ENCODE measurements at regions not wholly inside any gene's neighbourhood (a gene's known extent, or its start where the extent isn't known, plus 50 kb on each side); places are given as distances from the start of the nearest gene placed in this dataset.

DNA sequence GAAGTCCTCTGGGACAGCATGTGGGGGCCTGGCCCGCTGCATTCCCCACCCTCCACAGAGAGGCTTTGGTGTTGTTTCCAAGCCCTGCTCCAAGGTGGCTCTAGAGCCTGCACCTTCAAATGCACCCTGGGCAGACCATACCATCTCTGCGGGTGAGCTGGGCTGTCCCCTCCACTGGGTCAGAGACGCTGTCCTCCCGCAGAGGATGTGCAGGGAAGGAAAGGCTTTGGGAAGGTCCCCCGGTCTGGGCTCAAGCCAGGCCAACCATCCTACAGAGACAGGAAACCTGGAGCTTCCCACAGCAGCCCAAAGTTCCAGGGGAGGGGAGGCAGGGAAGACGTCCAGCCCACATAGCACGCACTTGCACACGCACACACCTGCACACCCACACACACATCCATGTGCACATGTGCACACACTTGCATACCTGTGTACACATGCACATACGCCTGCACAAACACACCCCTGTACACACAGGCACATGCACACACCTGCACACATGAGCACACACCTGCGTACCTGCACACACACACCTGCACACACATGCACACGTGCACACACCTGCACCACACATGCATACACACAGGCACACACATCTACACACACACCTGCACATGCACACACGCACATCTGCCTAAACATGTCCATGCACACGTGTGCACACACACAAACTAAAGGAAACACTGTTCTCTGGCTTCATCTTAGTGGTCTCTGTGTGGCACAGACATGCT lies 155.4 kb downstream of the ERMARD start:
- no peaks in the 10 kb centered on the region for H3K9me3 Mint-ChIP-seq
- no peaks in the 10 kb centered on the region for H3K27me3 Mint-ChIP-seq
- DNase-seq, result no peak
- no peak overlapping the region for H3K4me3 Mint-ChIP-seq
- H3K27ac Mint-ChIP-seq, result no peak overlapping the region
- no peaks in the 10 kb centered on the region for H3K36me3 Mint-ChIP-seq
- H3K4me1 Mint-ChIP-seq, result no peaks in the 10 kb centered on the region

DNA sequence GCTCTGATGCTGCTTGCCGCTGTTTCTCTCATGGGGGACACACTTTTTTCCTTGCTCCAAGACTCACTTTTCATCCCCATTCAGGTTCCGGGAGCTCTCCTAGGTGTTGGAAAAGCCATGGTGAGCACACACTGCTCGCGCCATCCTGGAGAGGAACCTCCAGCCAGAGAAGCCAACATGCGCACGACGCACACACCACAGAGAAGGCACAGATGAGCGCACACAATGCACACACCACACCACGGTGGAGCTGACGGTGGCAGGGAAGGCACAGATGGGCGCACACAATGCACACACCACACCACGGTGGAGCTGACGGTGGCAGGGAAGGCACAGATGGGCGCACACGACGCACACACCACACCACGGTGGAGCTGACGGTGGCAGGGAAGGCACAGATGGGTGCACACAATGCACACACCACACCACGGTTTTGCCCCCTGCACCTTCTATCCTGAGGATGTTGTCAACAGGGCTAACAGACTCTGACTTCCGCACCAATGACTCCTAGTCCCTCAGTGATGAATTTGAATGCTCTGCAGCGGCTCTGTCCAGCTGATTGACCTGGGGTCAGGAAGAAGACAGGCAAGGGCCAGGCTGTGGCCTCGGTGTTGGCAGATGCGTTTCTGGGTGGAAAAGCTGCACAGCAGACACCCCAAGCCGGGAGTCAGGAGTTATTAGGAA lies 154.7 kb downstream of the ERMARD start:
- H3K36me3 Mint-ChIP-seq, result peaks cover 1% of the 10 kb centered on the region
- no peaks in the 10 kb centered on the region for H3K9me3 Mint-ChIP-seq
- no peaks in the 10 kb centered on the region for H3K27me3 Mint-ChIP-seq
- no peak overlapping the region for H3K27ac Mint-ChIP-seq
- no peak for DNase-seq
- H3K4me1 Mint-ChIP-seq, result no peaks in the 10 kb centered on the region
- H3K4me3 Mint-ChIP-seq, result no peak overlapping the region

DNA sequence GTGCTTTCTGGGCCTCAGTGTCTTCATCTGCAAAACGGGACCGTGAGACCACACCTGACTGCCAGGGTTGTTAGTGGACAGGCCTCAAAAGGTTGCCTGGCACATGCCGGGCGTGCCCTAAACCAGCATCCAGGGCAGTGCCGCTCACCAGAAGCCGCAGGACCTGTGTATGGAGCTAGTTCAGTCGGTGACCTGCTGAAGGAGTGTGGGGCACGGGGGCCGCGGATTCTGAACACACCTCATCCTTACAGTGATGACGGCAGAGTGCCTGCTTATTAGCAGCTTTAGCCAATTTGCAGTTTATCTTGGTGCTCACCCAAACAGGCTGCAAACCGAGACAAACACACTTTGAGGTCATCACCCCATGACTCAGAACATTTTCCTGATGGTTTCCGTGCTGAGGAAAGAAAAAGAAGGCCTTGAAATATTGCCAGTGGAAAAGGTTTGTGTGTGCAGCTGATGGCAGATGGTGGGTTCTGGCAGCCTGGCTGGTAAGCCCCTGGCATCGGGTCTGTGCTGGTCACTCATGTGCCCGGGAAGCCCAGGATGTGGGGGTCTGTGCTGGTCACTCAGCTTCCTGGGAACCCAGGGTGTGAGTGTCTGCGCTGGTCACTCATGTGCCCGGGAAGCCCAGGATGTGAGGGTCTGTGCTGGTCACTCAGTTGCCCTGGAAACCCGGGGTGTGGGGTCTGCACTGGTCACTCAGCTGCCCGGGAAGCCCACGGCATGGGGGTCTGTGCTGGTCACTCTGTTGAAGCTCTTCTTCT lies 153.8 kb downstream of the ERMARD start:
- Mint-ChIP-seq H3K36me3 (peaks cover 3% of the 10 kb centered on the region), H3K27me3 (no peaks in the 10 kb centered on the region), H3K27ac (no peak overlapping the region), H3K4me1 (no peaks in the 10 kb centered on the region), H3K4me3 (no peak overlapping the region), H3K9me3 (peaks cover 1% of the 10 kb centered on the region)
- no peak for DNase-seq

DNA sequence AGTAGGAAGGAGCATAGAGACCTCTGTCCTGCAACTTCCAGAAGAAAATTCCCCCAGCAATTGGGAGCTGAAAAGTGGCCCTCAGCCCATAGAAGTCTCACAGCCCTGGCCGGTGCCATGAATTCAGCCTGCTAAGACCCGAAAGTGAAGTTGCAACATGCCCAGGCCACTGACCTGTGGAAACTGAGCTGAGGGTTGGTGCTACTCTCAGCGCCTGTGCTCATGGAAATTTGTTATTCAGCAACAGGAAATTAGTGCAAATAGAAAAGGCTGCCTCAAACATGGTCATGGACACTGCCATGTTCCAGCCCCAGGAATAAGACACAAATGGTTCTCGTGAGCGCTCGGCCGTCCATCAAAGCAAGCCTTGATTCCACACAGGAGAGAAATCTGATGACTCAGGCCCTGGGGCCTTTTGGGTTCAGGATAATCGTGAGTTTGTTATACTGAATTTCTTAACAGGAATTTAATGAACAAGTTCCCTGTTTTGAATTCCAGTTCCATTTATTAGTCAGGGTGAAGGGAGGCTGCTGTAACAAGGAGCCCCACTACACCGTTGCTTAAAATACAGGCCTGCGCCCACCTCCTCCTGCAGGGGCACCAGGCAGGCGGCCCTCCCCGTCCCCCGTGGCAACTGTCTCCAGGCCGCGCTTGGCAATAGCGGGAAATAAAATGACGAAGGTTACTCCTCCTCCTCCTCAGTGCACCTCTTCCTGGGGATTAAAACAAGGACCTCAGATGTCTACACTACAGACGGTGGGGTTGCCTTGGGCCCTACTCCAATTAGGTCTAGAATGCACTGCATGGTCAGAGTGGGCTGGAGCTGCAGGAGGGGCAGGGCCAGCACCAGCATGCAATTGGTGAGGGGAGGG lies 152.9 kb downstream of the ERMARD start:
- no peak overlapping the region for H3K4me3 Mint-ChIP-seq
- DNase-seq, result no peak
- H3K27me3 Mint-ChIP-seq, result no peaks in the 10 kb centered on the region
- no peak overlapping the region for H3K27ac Mint-ChIP-seq
- no peaks in the 10 kb centered on the region for H3K4me1 Mint-ChIP-seq
- peaks cover 1% of the 10 kb centered on the region for H3K9me3 Mint-ChIP-seq
- peaks cover 3% of the 10 kb centered on the region for H3K36me3 Mint-ChIP-seq

DNA sequence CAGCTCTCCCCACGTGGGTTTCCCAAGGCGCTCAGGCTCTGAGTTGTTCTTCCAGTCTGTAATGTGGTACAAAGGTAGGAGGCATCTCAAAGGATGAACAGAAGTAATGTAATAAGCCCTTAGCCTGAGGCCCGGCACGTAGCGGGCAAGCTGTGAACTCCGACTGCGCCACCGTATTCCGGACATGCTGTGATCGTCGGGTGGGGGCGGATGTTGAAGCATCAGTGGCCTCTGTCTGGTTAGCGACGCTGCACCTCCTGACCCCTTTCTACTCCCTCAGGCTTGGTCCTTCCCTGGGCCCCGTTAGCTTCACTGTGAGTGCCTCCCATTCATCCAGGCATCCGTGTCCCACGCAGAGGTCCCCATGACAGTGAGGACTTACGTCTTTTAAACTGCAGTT lies 151.7 kb downstream of the ERMARD start:
- Mint-ChIP-seq H3K36me3 (peaks cover 3% of the 10 kb centered on the region), H3K4me3 (no peak overlapping the region), H3K27me3 (no peaks in the 10 kb centered on the region), H3K27ac (no peak overlapping the region), H3K9me3 (peaks cover 1% of the 10 kb centered on the region), H3K4me1 (no peaks in the 10 kb centered on the region)
- no peak for DNase-seq

DNA sequence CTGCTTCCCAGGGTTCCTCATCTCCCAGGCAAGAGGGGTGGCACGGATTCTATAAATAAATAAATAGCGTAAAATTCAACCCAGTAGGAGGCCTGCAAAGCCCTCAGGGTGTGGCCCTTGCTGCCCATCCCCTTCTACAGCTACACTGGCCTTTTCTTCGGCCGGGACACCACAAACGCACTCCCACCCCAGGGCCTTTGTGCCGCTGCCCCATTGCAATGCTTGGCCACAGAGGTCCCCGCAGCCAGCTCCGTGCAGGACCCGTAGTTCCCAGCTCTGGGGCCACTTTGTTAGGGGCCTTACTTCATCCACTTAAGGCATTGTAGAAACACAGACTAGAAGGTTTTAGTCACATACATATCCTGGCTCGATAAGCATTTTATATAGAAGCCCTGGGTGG lies 151.2 kb downstream of the ERMARD start:
- Mint-ChIP-seq H3K27ac (no peak overlapping the region), H3K27me3 (no peaks in the 10 kb centered on the region), H3K9me3 (peaks cover 1% of the 10 kb centered on the region), H3K36me3 (peaks cover 3% of the 10 kb centered on the region), H3K4me1 (no peaks in the 10 kb centered on the region), H3K4me3 (no peak overlapping the region)
- DNase-seq, result no peak

DNA sequence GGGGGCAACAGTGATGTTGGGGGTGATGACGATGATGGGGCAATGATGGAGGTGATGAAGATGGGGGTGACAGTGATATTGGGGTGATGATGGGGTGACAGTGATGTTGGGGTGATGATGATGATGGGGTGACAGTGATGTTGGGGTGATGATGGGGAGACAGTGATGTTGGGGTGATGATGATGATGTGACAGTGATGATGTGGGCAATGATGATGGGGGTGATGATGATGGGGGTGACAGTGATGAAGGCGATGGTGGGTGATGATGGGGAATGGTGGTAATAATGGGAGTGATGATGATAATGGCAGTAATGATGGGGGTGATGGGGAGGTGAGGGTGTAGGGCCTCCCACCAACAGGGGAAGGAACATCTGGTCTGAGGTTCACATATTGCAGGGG lies 150.6 kb downstream of the ERMARD start:
- Mint-ChIP-seq H3K36me3 (peaks cover 3% of the 10 kb centered on the region), H3K27me3 (no peaks in the 10 kb centered on the region), H3K9me3 (peaks cover 1% of the 10 kb centered on the region), H3K4me1 (no peaks in the 10 kb centered on the region), H3K27ac (no peak overlapping the region), H3K4me3 (no peak overlapping the region)
- DNase-seq, result no peak

DNA sequence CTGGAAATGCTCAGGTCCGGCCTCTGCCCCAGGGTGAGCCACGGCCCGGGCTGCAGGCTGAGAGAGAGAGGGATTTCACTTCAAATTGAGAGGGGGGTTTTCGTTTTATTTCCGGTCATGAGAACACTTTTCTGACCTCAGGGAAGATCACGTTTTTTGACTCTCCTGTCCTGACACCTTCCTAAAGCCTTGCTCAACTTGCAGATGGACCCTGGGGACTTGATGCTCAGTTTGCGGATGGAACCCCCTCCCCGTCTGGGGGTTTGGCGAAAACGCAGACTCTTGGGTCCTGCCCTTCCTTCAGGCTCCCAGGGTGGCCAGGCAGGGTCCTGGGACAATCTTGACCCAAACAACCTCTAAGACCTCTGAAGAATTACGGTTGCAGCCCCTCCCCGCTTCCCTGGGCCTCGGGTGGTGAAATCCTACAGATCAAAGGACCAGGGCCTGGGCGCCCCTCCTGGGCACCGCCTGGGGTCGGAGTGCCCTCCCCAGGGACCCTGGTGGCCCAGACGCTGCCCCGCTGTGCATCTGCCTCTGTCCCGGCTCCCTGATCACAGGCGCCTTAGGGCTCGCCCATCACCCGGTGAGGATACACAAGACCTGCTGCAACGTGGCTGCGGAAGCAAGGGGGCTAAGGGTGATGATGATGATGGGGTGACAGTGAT lies 148.2 kb downstream of the ERMARD start:
- no peaks in the 10 kb centered on the region for H3K4me1 Mint-ChIP-seq
- H3K36me3 Mint-ChIP-seq, result peaks cover 3% of the 10 kb centered on the region
- DNase-seq, result no peak
- no peaks in the 10 kb centered on the region for H3K27me3 Mint-ChIP-seq
- H3K9me3 Mint-ChIP-seq, result peaks cover 1% of the 10 kb centered on the region
- no peak overlapping the region for H3K27ac Mint-ChIP-seq
- no peak overlapping the region for H3K4me3 Mint-ChIP-seq

DNA sequence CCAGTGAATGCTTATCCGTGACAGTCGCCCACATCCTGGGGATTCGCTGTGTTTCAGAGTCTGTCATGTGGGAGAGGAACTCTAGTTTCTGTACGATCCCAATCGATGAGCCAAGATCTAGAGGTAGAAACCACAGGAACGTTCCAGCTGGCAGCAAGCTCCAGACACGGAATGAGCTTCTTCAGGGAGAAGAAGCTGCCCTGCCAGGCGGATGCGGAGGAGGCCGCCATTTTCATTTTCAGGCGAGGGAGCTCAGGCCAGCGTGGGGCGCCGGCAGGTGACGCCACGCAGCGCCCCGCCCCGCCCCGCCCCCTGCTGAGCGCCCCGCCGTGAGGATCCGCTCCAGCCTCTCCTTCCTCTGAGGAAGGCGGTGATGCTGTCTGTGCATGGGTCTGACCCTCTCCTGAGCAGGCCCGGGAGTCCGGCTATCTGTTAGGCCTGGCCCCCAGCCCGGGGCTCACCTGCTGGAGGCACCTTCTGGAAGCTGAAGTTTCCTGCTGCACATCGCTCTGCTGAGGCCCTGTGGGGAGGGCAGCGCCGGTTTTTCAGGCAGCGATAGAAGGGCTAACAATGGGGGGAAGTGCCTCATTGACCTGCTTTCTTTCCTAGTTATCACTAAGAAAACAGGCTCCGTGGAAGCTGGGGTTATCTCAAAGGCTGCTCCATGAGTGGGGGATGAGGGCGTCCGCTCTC lies 147.5 kb downstream of the ERMARD start:
- no peak overlapping the region for H3K4me3 Mint-ChIP-seq
- H3K4me1 Mint-ChIP-seq, result no peaks in the 10 kb centered on the region
- H3K27me3 Mint-ChIP-seq, result no peaks in the 10 kb centered on the region
- no peak for DNase-seq
- peaks cover 1% of the 10 kb centered on the region for H3K9me3 Mint-ChIP-seq
- H3K36me3 Mint-ChIP-seq, result peaks cover 3% of the 10 kb centered on the region
- H3K27ac Mint-ChIP-seq, result no peak overlapping the region

DNA sequence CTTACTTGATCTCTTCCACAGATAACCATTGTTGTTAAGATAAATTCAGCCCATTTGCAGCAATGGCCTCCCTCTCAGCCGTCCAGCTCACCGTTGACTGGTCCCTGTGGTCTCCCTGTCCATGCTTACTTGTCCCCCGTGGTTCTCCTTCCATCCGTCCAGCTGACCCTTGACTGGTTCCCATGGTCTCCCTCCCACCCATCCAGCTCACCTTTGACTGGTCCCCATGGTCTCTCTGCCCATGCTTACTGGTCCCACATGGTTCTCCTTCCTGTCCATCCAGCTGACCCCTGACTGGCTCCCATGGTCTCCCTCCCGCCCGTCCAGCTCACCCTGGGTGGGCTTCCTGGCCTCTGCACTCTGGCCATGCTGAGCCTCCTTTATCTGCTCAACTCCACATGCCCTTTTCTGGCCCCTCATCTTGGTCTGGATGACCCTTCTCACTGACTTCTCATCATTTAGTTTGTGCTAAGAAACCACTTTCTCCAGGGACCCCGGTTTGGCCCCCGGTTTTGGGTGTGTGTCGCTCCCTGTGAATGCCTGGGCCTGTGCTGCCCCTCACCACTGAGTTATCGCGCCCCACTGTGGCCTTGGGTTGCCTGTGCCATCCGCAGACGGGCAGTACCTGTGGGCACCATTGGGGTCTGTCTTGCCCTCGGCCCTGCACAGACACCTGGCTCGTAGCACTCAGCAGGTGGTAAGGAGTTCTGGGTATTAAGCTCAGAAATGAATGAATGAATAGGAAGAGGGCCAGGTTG lies 146.4 kb downstream of the ERMARD start:
- no peak for DNase-seq
- H3K4me1 Mint-ChIP-seq, result no peaks in the 10 kb centered on the region
- H3K27ac Mint-ChIP-seq, result no peak overlapping the region
- H3K27me3 Mint-ChIP-seq, result no peaks in the 10 kb centered on the region
- H3K4me3 Mint-ChIP-seq, result no peak overlapping the region
- peaks cover 1% of the 10 kb centered on the region for H3K9me3 Mint-ChIP-seq
- H3K36me3 Mint-ChIP-seq, result peaks cover 3% of the 10 kb centered on the region

DNA sequence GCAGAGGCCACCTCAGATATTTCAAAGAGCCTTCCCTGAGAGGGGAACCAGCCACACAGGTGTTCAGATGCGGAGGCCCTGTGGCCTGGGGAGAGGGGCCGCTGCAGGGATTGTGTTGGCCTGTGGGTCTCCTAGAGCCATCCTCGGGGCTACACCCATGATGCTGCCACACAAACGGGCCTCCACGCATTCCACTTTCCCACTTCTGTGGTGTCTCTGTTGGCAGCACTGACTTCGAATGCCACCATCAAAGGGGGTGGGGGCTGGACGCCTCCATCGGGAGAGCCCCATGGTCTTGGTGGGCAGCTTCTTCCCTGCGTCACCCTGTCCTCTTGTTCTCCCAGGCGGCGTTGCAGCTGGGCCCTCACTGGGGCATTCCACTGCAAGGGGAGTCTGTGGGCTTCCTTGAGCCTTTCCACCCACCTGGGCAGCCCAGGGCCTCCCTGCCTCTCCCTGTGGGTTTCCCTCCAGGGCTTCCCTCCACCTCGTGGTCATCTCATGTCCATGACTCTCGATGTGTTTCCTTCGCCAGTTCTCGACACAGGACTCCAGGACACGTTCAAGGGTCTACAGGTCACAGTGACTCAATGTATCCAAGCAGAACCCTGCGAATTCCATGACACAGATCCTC lies 145.5 kb downstream of the ERMARD start:
- Mint-ChIP-seq H3K27ac (no peak overlapping the region), H3K4me1 (no peaks in the 10 kb centered on the region), H3K36me3 (peaks cover 3% of the 10 kb centered on the region), H3K9me3 (peaks cover 1% of the 10 kb centered on the region), H3K27me3 (no peaks in the 10 kb centered on the region), H3K4me3 (no peak overlapping the region)
- DNase-seq, result no peak

DNA sequence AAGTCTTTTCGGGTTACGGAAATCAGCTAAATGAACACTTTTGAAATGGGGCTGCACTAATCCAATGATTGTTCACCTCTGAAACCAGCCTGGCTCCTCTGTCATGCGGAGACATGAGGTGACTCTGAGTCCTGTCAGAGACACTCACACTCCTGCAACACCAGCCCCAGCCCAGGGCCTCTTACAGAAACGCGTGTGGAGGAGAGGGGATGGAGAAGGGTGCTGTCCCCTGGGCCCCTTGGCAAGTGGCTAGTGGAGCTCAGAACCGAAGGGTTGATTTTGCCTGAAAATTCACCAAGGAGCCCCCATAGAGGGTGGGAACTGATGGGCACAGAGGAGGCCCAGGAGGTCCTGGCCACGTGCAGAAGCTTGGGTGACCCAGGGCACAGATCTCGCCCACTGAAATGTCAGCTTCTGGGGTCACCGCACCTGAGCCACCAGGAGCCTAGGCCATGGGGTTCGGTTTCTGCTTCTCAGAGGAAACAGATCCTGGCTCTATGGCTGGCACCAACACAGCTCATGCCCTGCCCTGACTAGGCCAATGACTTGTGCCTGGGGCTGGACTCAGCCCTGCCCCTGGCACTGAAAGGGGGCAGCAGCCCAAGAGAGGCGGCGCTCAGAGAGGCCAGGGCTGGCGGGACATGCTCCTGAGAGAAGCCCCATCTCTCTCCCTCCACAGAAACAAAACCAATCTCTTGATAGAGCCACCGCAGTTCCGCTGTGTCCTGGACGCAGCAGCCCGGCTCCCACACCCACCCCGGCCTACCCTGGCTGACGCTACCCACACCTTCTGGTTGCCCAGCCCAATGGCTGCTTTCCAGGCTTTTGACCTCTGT lies 144.7 kb downstream of the ERMARD start:
- Mint-ChIP-seq H3K9me3 (peaks cover 1% of the 10 kb centered on the region), H3K36me3 (peaks cover 2% of the 10 kb centered on the region), H3K4me1 (no peaks in the 10 kb centered on the region), H3K27ac (no peak overlapping the region), H3K4me3 (no peak overlapping the region), H3K27me3 (no peaks in the 10 kb centered on the region)
- no peak for DNase-seq
